IMR-90 (cell line): ENCODE measurements at regions not wholly inside any gene's neighbourhood (a gene's known extent, or its start where the extent isn't known, plus 50 kb on each side); places are given as distances from the start of the nearest gene placed in this dataset.

ENCODE experiments used
- ATAC-seq: fragments of 200-7000 bp; cut with Tn5 transposase; 2 replicates; pipeline ENCODE4 v1.9.1; 2020; ENCODE audit warnings: low read depth, mild to moderate bottlenecking, moderate library complexity
- BruUV-seq: library from RNA; stranded (reverse); fragments of 400-500 nt; replicated peaks from 2 replicates; lab custom pipeline; 2021; lab: Mats Ljungman, UMichigan
- CTCF ChIA-PET: fragments of 300-600 bp; formaldehyde crosslinking; extraction: SDS; loops from one replicate; lab custom pipeline; 2021; ENCODE audit warnings: antibody characterized with exemption; lab: Yijun Ruan, JAX
- POLR2A ChIA-PET: fragments of 300-600 bp; sonication (Branson Sonifier 250); formaldehyde crosslinking; loops from one replicate; lab custom pipeline; 2022; ENCODE audit warnings: antibody characterized with exemption; ENCODE audit not compliant: unreplicated experiment; lab: Charles Lee
- DNase-seq: peaks from one replicate; pipeline ENCODE4 v3.0.0; 2013
- H2AFZ ChIP-seq: replicated peaks from 2 replicates; pipeline ENCODE3; 2013; ENCODE audit warnings: low read length, mild to moderate bottlenecking; ENCODE audit not compliant: poor library complexity
- H2AK5ac ChIP-seq: 2 replicates; pipeline ENCODE4 v1.6.1; 2013; ENCODE audit warnings: low read depth, low read length, inconsistent platforms
- H2AK9ac ChIP-seq: replicated peaks from 2 replicates; pipeline ENCODE3; 2013; ENCODE audit warnings: mild to moderate bottlenecking, low read depth, low read length, moderate library complexity; ENCODE audit not compliant: poor library complexity
- H2BK120ac ChIP-seq: 2 replicates; pipeline ENCODE4 v1.6.1; 2013; ENCODE audit warnings: low read depth, low read length, inconsistent platforms
- H2BK15ac ChIP-seq: 3 replicates; pipeline ENCODE4 v1.6.1; 2013; ENCODE audit warnings: low read depth, low read length, inconsistent platforms
- H2BK20ac ChIP-seq: 2 replicates; pipeline ENCODE4 v1.6.1; 2013; ENCODE audit warnings: low read depth, mild to moderate bottlenecking, inconsistent platforms, low read length, moderate library complexity
- H2BK5ac ChIP-seq: 2 replicates; pipeline ENCODE4 v1.6.1; 2013; ENCODE audit warnings: mild to moderate bottlenecking, low read depth, low read length, inconsistent platforms; ENCODE audit not compliant: poor library complexity, severe bottlenecking
- H3K14ac ChIP-seq: replicated peaks from 2 replicates; pipeline ENCODE4 v1.6.1; 2013; ENCODE audit warnings: low read depth, low read length, inconsistent platforms
- H3K18ac ChIP-seq: 2 replicates; pipeline ENCODE4 v1.6.1; 2013; ENCODE audit warnings: low read depth, low read length, control low read depth
- H3K23ac ChIP-seq: 2 replicates; pipeline ENCODE4 v1.6.1; 2013; ENCODE audit warnings: low read depth, low read length, inconsistent platforms
- H3K27ac ChIP-seq: 2 replicates; pipeline ENCODE4 v1.5.1; 2013; ENCODE audit warnings: mild to moderate bottlenecking, control low read depth, low read length; ENCODE audit not compliant: insufficient read depth
- H3K27me3 ChIP-seq: 2 replicates; pipeline ENCODE4 v1.6.1; 2013; ENCODE audit warnings: low read length; ENCODE audit not compliant: control insufficient read depth, insufficient read depth
- H3K36me3 ChIP-seq: 2 replicates; pipeline ENCODE4 v1.6.1; 2013; ENCODE audit warnings: low read length, mixed read lengths; ENCODE audit not compliant: control insufficient read depth, insufficient read depth
- H3K4ac ChIP-seq: 2 replicates; pipeline ENCODE4 v1.6.1; 2013; ENCODE audit warnings: low read depth, low read length, inconsistent platforms
- H3K4me1 ChIP-seq: 2 replicates; pipeline ENCODE4 v1.6.1; 2013; ENCODE audit warnings: low read length, mixed read lengths; ENCODE audit not compliant: control insufficient read depth, insufficient read depth
- H3K4me2 ChIP-seq: 2 replicates; pipeline ENCODE4 v1.6.1; 2013; ENCODE audit warnings: low read depth, mild to moderate bottlenecking, control low read depth, low read length, moderate library complexity
- H3K4me3 ChIP-seq: 2 replicates; pipeline ENCODE4 v1.5.1; 2013; ENCODE audit warnings: low read depth, mild to moderate bottlenecking, control low read depth, low read length, moderate library complexity; ENCODE audit not compliant: insufficient read depth
- H3K56ac ChIP-seq: 2 replicates; pipeline ENCODE4 v1.6.1; 2013; ENCODE audit warnings: low read length, inconsistent platforms; ENCODE audit not compliant: insufficient read depth; ENCODE audit errors: extremely low read depth
- H3K79me1 ChIP-seq, 2 experiments: 2 replicates each; pipeline ENCODE4 v1.6.1; 2013; ENCODE audit warnings: low read length in 2 of 2, inconsistent platforms in 1 of 2, low read depth in 1 of 2
- H3K9ac ChIP-seq: 2 replicates; pipeline ENCODE4 v1.6.1; 2013; ENCODE audit warnings: low read depth, low read length, control low read depth
- H3K9me1 ChIP-seq: 2 replicates; pipeline ENCODE4 v1.6.1; 2013; ENCODE audit warnings: low read length, inconsistent platforms; ENCODE audit not compliant: insufficient read depth
- H3K9me3 ChIP-seq: 2 replicates; pipeline ENCODE4 v1.6.1; 2013; ENCODE audit warnings: low read length; ENCODE audit not compliant: control insufficient read depth, insufficient read depth
- H4K20me1 ChIP-seq: 2 replicates; pipeline ENCODE4 v1.6.1; 2013; ENCODE audit warnings: low read length, inconsistent platforms; ENCODE audit not compliant: insufficient read depth
- H4K5ac ChIP-seq: 2 replicates; pipeline ENCODE4 v1.6.1; 2013; ENCODE audit warnings: mild to moderate bottlenecking, low read depth, low read length, control low read depth
- H4K8ac ChIP-seq, 2 experiments: 2 replicates each; pipeline ENCODE4 v1.6.1; 2013; ENCODE audit warnings: low read depth in 2 of 2, low read length in 2 of 2, control low read depth in 1 of 2, inconsistent platforms in 1 of 2
- H4K91ac ChIP-seq: 2 replicates; pipeline ENCODE4 v1.6.1; 2013; ENCODE audit warnings: low read depth, low read length, inconsistent platforms; ENCODE audit not compliant: insufficient read depth
- BHLHE40 ChIP-seq: fragments of 150-350 bp; IDR thresholded peaks from 2 replicates; pipeline ENCODE4 v1.6.1; 2016; ENCODE audit warnings: mild to moderate bottlenecking, low read depth, low read length
- CEBPB ChIP-seq: IDR thresholded peaks from 2 replicates; pipeline ENCODE4 v1.6.1; 2012; ENCODE audit warnings: low read depth, low read length, improper control_type of control experiment
- CHD1 ChIP-seq: IDR thresholded peaks from 2 replicates; pipeline ENCODE4 v1.6.1; 2012; ENCODE audit warnings: low read depth, low read length, improper control_type of control experiment
- CTCF ChIP-seq: conservative IDR thresholded peaks from 2 replicates; pipeline ENCODE4 v1.5.1; 2012; ENCODE audit warnings: mild to moderate bottlenecking, low read depth, low read length, improper control_type of control experiment
- ELK1 ChIP-seq: fragments of 150-350 bp; IDR thresholded peaks from 2 replicates; pipeline ENCODE4 v1.6.1; 2016; ENCODE audit warnings: low read depth, mild to moderate bottlenecking, low read length, moderate library complexity, borderline replicate concordance
- FOS ChIP-seq: fragments of 150-350 bp; IDR thresholded peaks from 2 replicates; pipeline ENCODE4 v1.6.1; 2016; ENCODE audit warnings: low read depth, low read length
- MAFK ChIP-seq: IDR thresholded peaks from 2 replicates; pipeline ENCODE4 v1.6.1; 2012; ENCODE audit warnings: low read depth, low read length, improper control_type of control experiment
- MAZ ChIP-seq: IDR thresholded peaks from 2 replicates; pipeline ENCODE4 v1.6.1; 2012; ENCODE audit warnings: low read depth, mild to moderate bottlenecking, low read length, improper control_type of control experiment, moderate library complexity, borderline replicate concordance
- MXI1 ChIP-seq: IDR thresholded peaks from 2 replicates; pipeline ENCODE4 v1.6.1; 2012; ENCODE audit warnings: low read depth, mild to moderate bottlenecking, low read length, moderate library complexity, borderline replicate concordance
- NFE2L2 ChIP-seq: fragments of 150-350 bp; IDR thresholded peaks from 2 replicates; pipeline ENCODE4 v1.6.1; 2016; ENCODE audit warnings: low read depth, mild to moderate bottlenecking, low read length
- POLR2A ChIP-seq: IDR thresholded peaks from 2 replicates; pipeline ENCODE4 v1.6.1; 2012; ENCODE audit warnings: mild to moderate bottlenecking, low read depth, low read length
- RAD21 ChIP-seq: IDR thresholded peaks from 2 replicates; pipeline ENCODE4 v1.6.1; 2012; ENCODE audit warnings: low read length, improper control_type of control experiment
- RCOR1 ChIP-seq: IDR thresholded peaks from 2 replicates; pipeline ENCODE4 v1.6.1; 2012; ENCODE audit warnings: mild to moderate bottlenecking, low read length, improper control_type of control experiment; ENCODE audit not compliant: insufficient replicate concordance
- RFX5 ChIP-seq: IDR thresholded peaks from 2 replicates; pipeline ENCODE4 v1.8.0; 2012; ENCODE audit warnings: low read depth, mild to moderate bottlenecking, low read length, moderate library complexity
- SMC3 ChIP-seq: fragments of 150-350 bp; IDR thresholded peaks from 2 replicates; pipeline ENCODE4 v1.6.1; 2016; ENCODE audit warnings: low read depth, mild to moderate bottlenecking, antibody characterized with exemption, low read length, moderate library complexity
- USF2 ChIP-seq: fragments of 150-350 bp; IDR thresholded peaks from 2 replicates; pipeline ENCODE4 v1.6.1; 2017; ENCODE audit warnings: mild to moderate bottlenecking, antibody characterized with exemption, low read length, low read depth
- WGBS, 2 experiments: methylation state at CpG; one replicate each; pipeline versions ENCODE4 v1.1.5 to v1.1.7; 2013; ENCODE audit warnings: missing lambda C conversion rate in 2 of 2; ENCODE audit not compliant: insufficient read length in 1 of 2; ENCODE audit errors: extremely low coverage in 2 of 2; 5-methylcytosine and 5-hydroxymethylcytosine counted together
- dilution Hi-C: fragments of 300-500 bp; cut with HindIII; formaldehyde crosslinking; loops from one replicate; pipeline ENCODE4 v1.14.3; 2018; ENCODE audit warnings: low sequenced_read_pairs; ENCODE audit not compliant: unreplicated experiment
- in situ Hi-C: fragments of 300-500 bp; cut with MboI; formaldehyde crosslinking; loops from 3 replicates; pipeline ENCODE4 v1.14.3; 2019; ENCODE audit warnings: low sequenced_read_pairs, inconsistent platforms, mixed read lengths
- intact Hi-C: fragments of 100-400 bp; cut with micrococcal nuclease; formaldehyde crosslinking; loops from 2 replicates; pipeline ENCODE4 v1.10.0; 2022

- ChIA-PET POLR2A (no interaction called here), CTCF (interaction anchor here (0.8 kb wide), 1 partner anchor 94 kb away, joined by 3 read pairs; no protein-coding TSS in a partner anchor)
- Histone ChIP-seq H3K9me1 (no peaks in the 10 kb centered on the region), H2AK9ac (no peak overlapping the region), H2AFZ (no peak overlapping the region), H3K9me3 (no peaks in the 10 kb centered on the region), H2BK5ac (no peak overlapping the region), H3K27ac (no peak overlapping the region), H3K27me3 (no peaks in the 10 kb centered on the region), H2AK5ac (no peak overlapping the region), H3K56ac (no peak overlapping the region), H3K4ac (no peak overlapping the region), H4K5ac (no peak overlapping the region), H2BK15ac (no peak overlapping the region), H2BK120ac (no peak overlapping the region), H3K23ac (no peak overlapping the region), H3K14ac (no peak overlapping the region), H4K20me1 (no peaks in the 10 kb centered on the region), H3K9ac (no peak overlapping the region), H3K4me1 (no peaks in the 10 kb centered on the region), H3K4me2 (no peak overlapping the region), H3K18ac (no peak overlapping the region), H4K8ac (no peak overlapping the region), H3K79me1 (no peaks in the 10 kb centered on the region), H3K36me3 (no peaks in the 10 kb centered on the region), H3K4me3 (no peak overlapping the region), H4K91ac (no peak overlapping the region), H2BK20ac (no peak overlapping the region)
- no TSS peak for BruUV-seq
- in situ Hi-C loops (no loop called here), intact Hi-C loops (no loop called here), dilution Hi-C loops (no loop called here)
- no peak for DNase-seq
- no peak for TF ChIP-seq MAFK
- TF ChIP-seq RAD21 = no peak
- no peak for TF ChIP-seq USF2
- TF ChIP-seq ELK1 = no peak
- TF ChIP-seq SMC3 = no peak
- no peak for TF ChIP-seq BHLHE40
- TF ChIP-seq NFE2L2 = no peak
- TF ChIP-seq POLR2A = no peak
- TF ChIP-seq MAZ = no peak
- TF ChIP-seq FOS = no peak
- no peak for TF ChIP-seq RCOR1
- no peak for TF ChIP-seq CEBPB
- TF ChIP-seq CTCF = no peak
- no peak for TF ChIP-seq MXI1
- no peak for TF ChIP-seq CHD1
- no peak for TF ChIP-seq RFX5
- whole genome bisulfite sequencing, 2 experiments = no CpG with 5 or more reads among the region's 3 CpGs
- no peak for ATAC-seq
Observed at GRCh38 chr11:131118247-131118646, 202.0 kb upstream of the SNX19 start.
